Fibroblast of mammary gland (primary cell): ENCODE measurements at regions not wholly inside any gene's neighbourhood (a gene's known extent, or its start where the extent isn't known, plus 50 kb on each side); places are given as distances from the start of the nearest gene placed in this dataset.
"Not testable (repeated sequence)": the region's sequence is repeated elsewhere in the genome, so short reads cannot be mapped to it uniquely, and the experiment has no call there.

Source experiments
- DNase-seq: peaks from one replicate; pipeline ENCODE4 v3.0.0-alpha.2; 2010; ENCODE audit warnings: low read depth
- H3K4me3 ChIP-seq: 2 replicates; pipeline ENCODE4 v1.5.1; 2011; ENCODE audit warnings: low read depth, mild to moderate bottlenecking, low read length, moderate library complexity; ENCODE audit not compliant: control insufficient read depth
- CTCF ChIP-seq: conservative IDR thresholded peaks from 2 replicates; pipeline ENCODE4 v1.5.1; 2011; ENCODE audit warnings: low read depth, low read length, inconsistent platforms; ENCODE audit not compliant: control insufficient read depth, insufficient read depth

DNA sequence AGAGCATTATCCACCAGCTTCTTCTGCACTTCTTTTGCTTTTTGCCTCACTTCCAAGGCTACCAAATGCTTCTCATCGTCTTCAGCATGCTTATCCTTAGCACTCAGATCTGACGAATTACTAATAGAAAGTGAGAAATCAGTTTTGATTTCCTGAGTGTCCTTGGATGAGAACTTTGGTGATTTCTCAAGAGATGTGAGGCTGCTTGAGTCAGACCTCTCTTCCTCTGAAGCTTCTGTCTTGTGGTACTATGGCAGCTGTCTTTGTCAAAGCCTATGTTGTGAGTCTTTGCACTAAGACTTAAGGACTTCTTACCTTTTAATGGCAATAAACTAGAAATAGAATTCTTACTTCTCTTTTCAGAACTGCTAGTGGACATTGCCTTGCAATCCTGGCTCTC lies 169.9 kb downstream of the CPE start:
- no peak for TF ChIP-seq CTCF
- H3K4me3 ChIP-seq, result no peak overlapping the region
- DNase-seq, result peak; percentile 49

- no peak for TF ChIP-seq CTCF
- DNase-seq, result no peak
- H3K4me3 ChIP-seq, result no peak overlapping the region
These were observed 174.5 kb downstream of the CPE start for GRCh38 chr4:165553221-165553810.

DNA sequence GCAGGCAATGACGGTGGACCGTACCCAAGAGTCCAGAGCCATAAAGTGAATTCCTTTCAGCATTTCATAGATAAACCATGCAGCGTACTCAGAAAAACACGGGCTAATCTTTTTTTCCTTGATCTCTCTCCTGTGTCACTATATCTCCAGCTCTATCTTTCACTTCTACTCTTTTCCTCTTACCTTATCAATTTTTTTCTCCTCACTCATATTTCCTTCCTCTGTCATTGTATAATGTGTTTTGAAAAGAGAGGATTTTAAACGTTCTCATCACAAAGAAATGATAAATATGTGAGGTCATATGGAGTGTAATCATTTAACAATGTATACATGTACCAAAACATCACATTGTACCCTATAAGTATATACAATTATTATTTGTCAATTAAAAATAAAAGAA lies 176.5 kb downstream of the CPE start:
- TF ChIP-seq CTCF, result no peak
- H3K4me3 ChIP-seq, result no peak overlapping the region
- no peak for DNase-seq

- DNase-seq, result peak; percentile 6
- no peak for TF ChIP-seq CTCF
- H3K4me3 ChIP-seq, result no peak overlapping the region
These were observed 177.6 kb downstream of the CPE start for GRCh38 chr4:165556383-165556782.

- peak; percentile 37 for DNase-seq
- H3K4me3 ChIP-seq, result no peak overlapping the region
- no peak for TF ChIP-seq CTCF
These were observed 182.1 kb downstream of the CPE start for GRCh38 chr4:165560941-165561340.

GRCh38 chr4:165563851-165564250 lies 185.0 kb downstream of the CPE start:
- no peak overlapping the region for H3K4me3 ChIP-seq
- no peak for TF ChIP-seq CTCF
- DNase-seq, result peak; percentile 64

DNA sequence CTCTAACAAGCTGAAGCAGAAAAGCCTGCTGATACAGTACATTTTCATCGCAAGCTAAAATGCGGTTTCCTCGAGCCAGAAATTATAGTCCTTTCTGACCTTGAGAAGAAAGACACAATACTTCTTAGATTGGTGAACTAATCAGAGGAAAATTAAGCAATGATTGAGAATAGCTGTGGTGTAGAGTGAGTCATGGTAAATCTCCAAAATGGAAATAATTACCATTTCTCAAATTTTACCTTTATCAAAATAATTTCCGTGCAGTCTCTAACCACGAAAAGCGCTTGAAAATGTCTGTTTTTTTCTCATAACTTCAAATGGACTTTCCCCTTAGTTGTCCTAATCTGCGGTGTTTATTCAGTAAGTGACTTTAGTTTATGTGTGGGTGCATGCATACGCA lies 190.2 kb downstream of the CPE start:
- no peak overlapping the region for H3K4me3 ChIP-seq
- DNase-seq, result no peak
- TF ChIP-seq CTCF, result no peak

DNA sequence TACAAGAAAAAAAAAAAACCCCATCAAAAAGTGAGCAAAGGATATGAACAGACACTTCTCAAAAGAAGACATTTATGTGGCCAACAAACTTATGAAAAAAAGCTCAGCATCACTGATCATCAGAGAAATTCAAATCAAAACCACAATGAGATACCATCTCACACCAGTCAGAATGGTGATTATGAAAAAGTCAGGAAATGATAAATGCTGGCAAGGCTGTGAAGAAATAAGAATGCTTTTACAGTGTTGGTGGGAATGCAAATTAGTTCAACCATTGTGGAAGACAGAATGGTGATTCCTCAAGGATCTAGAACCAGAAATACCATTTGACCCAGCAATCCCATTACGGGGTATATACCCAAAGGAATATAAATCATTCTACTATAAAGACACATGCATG lies 192.7 kb downstream of the CPE start:
- not testable (repeated sequence) for H3K4me3 ChIP-seq, DNase-seq
